Body of pancreas (tissue), 4 donors: ENCODE measurements at regions not wholly inside any gene's neighbourhood (a gene's known extent, or its start where the extent isn't known, plus 50 kb on each side); places are given as distances from the start of the nearest gene placed in this dataset.

Experiments used
- ATAC-seq: fragments of 150-250 bp; one replicate; pipeline ENCODE4 v1.9.1; 2016
- DNase-seq, 4 donors: peaks; one replicate each; pipeline ENCODE4 v3.0.0-alpha.2; 2019
- H3K27ac ChIP-seq, 4 donors: fragments of 200-600 bp; sonication (generic); 1 replicate in 3 of 4; 2 replicates in 1 of 4; pipeline versions ENCODE4 v1.5.1 to v1.6.1; 2016 to 2019; ENCODE audit warnings: mild to moderate bottlenecking in 1 of 4, mixed read lengths in 1 of 4, moderate library complexity in 1 of 4
- H3K27me3 ChIP-seq, 2 donors: fragments of 200-600 bp; sonication (generic); one replicate each; pipeline ENCODE4 v1.6.0; 2016; ENCODE audit warnings: mild to moderate bottlenecking in 1 of 2
- H3K36me3 ChIP-seq, 2 donors: fragments of 200-600 bp; sonication (generic); replicated peaks in 1 of 2; 2 replicates each; pipeline ENCODE4 v1.5.1; 2016; ENCODE audit warnings: low read depth in 2 of 2; ENCODE audit not compliant: insufficient read depth in 1 of 2
- H3K4me1 ChIP-seq: fragments of 200-600 bp; sonication (generic); one replicate; pipeline ENCODE4 v1.6.0; 2016
- H3K4me3 ChIP-seq, 2 donors: fragments of 200-600 bp; sonication (generic); 1 replicate in 1 of 2; 2 replicates in 1 of 2; pipeline ENCODE4 v1.5.1; 2016 to 2019
- H3K9me3 ChIP-seq, 3 donors: fragments of 200-600 bp; sonication (generic); 1 replicate in 2 of 3; 2 replicates in 1 of 3; pipeline ENCODE4 v1.5.1; 2016
- POLR2A ChIP-seq, 3 donors: fragments of 450-650 bp; IDR thresholded peaks; one replicate each; pipeline ENCODE4 v1.6.1; 2016; ENCODE audit warnings: antibody characterized with exemption in 3 of 3, mild to moderate bottlenecking in 2 of 3
- WGBS, 2 donors: methylation state at CpG; one replicate each; pipeline ENCODE4 v1.1.5; 2017; 5-methylcytosine and 5-hydroxymethylcytosine counted together
- intact Hi-C: fragments of 100-400 bp; cut with DNase I; formaldehyde crosslinking; loops from one replicate; pipeline ENCODE4 v1.15.1; 2023
- TF ChIP-seq, protein P1 (sequence below), 7 experiments: fragments of 450-650 bp in 4 of 7; fragments of 200-600 bp in 3 of 7; sonication (generic) in 3 of 7; IDR thresholded peaks; one replicate each; pipeline ENCODE4 v1.5.1; 2016 to 2019; ENCODE audit warnings: antibody characterized with exemption in 7 of 7

DNA sequence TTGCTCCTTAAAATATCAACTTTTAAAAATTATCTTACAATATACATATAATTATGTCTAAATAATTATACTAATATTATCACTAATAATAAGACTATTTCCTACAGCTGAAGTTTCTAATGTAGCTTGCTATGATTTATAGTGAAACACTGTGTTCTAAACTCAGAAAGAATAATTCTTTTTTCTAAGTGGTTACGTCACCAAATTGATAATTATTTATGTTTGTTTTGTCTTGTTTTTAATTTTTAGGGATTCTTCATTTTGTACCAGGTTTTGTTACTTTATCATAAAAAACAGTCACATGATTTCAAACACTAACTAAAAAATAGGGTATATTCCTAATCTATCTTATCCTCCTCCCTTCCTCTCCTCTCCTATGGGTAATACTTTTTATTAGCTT lies 662.1 kb downstream of the FRK start:
- TF ChIP-seq POLR2A (IDR thresholded peaks at IDR 0.05), result no peak
- TF ChIP-seq, protein P1, sequence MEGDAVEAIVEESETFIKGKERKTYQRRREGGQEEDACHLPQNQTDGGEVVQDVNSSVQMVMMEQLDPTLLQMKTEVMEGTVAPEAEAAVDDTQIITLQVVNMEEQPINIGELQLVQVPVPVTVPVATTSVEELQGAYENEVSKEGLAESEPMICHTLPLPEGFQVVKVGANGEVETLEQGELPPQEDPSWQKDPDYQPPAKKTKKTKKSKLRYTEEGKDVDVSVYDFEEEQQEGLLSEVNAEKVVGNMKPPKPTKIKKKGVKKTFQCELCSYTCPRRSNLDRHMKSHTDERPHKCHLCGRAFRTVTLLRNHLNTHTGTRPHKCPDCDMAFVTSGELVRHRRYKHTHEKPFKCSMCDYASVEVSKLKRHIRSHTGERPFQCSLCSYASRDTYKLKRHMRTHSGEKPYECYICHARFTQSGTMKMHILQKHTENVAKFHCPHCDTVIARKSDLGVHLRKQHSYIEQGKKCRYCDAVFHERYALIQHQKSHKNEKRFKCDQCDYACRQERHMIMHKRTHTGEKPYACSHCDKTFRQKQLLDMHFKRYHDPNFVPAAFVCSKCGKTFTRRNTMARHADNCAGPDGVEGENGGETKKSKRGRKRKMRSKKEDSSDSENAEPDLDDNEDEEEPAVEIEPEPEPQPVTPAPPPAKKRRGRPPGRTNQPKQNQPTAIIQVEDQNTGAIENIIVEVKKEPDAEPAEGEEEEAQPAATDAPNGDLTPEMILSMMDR (IDR thresholded peaks at IDR 0.05), result no peak
- WGBS, 2 donors, result 81% methylated on average over 1 of the region's 1 CpG
- Histone ChIP-seq H3K27me3 (no peaks in the 10 kb centered on the region), H3K27ac (no peak overlapping the region), H3K36me3 (no peaks in the 10 kb centered on the region), H3K4me1 (no peaks in the 10 kb centered on the region), H3K4me3 (no peak overlapping the region), H3K9me3 (no peaks in the 10 kb centered on the region)
- ATAC-seq (no peak), DNase-seq (no peak)
- intact Hi-C loops, result no loop called here

DNA sequence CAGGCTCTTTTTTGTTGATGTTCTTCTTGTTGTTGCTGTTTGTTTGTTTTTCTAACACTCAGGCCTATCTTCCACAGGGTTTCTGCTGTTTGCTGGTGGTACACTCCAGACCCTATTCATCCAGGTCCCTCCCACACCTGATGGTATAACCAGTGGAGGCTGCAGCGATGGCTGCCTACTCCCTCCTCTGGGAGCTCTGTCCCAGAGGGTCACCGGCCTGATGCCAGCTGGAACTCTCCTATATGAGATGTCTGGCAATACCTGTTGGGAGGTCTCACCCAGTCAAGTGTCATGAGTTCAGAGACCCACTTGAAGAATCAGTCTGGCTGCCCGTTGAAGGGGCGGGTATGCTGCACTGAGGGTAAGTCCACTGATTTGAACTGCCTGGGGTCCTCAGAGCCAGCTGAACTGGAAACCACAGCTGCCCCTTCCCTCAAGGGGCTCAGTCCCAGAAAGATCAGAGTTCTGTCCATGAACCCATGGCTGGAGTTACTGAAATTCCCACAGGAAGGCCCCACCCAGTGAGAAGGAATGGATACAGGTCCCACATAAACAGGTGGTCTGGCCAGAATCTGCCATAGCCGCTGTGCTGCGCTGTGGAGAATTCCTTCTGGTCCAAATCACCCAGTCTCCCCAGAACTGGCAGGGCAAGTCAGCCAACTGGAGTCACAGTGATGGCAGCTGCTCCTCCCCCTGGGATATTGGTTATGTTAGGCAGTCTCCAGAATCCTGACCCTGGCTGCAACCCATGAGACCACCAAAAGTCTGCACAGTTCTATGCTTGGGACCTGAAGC lies 664.4 kb downstream of the FRK start:
- Histone ChIP-seq H3K4me3 (no peak overlapping the region), H3K9me3 (no peaks in the 10 kb centered on the region), H3K27me3 (no peaks in the 10 kb centered on the region), H3K27ac (no peak overlapping the region), H3K4me1 (no peaks in the 10 kb centered on the region), H3K36me3 (no peaks in the 10 kb centered on the region)
- intact Hi-C loops, result no loop called here
- WGBS, 2 donors, result 85 to 93% methylated on average over 6 of the region's 6 CpGs
- no peak for TF ChIP-seq POLR2A (IDR thresholded peaks at IDR 0.05)
- TF ChIP-seq, protein P1 (IDR thresholded peaks at IDR 0.05), result no peak
- ATAC-seq, result no peak
- peak in 1 of 4 donors; percentile 9 for DNase-seq

DNA sequence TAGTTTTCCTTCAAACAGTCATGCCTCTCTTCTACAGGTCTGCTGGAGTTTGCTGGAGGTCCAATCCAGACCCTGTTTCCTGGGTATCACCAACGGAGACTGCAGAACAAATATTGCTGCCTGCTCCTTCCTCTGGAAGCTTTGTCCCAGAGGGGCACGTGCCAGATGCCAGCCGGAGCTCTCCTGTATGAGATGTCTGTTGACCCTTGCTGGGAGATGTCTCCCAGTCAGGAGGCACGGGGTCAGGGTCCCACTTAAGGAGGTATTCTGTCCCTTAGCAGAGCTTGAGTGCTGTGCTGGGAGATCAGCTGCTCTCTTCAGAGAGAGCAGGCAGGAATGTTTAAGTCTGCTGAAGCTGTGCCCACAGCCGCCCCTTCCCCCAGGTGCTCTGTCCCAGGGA lies 666.9 kb downstream of the FRK start:
- no peaks in the 10 kb centered on the region for H3K27me3 ChIP-seq

DNA sequence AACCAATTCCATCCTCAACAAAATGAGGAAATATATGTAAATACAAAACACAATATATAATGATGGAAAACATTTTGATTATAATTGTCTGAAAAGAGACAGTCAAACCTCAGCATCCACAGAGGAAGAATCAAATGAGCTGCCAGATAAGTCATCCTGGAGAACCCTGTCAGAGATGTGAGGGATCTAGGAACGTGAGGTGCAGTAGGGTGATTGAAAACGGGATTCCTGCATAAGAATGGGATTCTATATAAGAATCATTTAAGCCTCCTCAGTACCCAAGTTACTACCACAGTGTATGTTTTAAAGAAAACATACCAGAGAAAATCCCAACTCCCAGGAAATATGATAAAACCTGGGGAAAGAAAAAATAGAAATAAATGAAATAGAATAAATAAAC lies 690.5 kb downstream of the FRK start:
- ATAC-seq, result no peak
- WGBS, 2 donors, result 76 to 83% methylated on average over 2 of the region's 2 CpGs

More for the DNA sequence above, 666.9 kb downstream of the FRK start:
- intact Hi-C loops, result no loop called here
- Histone ChIP-seq H3K4me3 (no peak overlapping the region), H3K4me1 (no peaks in the 10 kb centered on the region), H3K9me3 (no peaks in the 10 kb centered on the region), H3K36me3 (no peaks in the 10 kb centered on the region), H3K27ac (no peak overlapping the region)
- ATAC-seq (no peak), DNase-seq (no peak)
- TF ChIP-seq, protein P1 (IDR thresholded peaks at IDR 0.05), result no peak
- no peak for TF ChIP-seq POLR2A (IDR thresholded peaks at IDR 0.05)
- 73 to 94% methylated on average over 5 of the region's 5 CpGs for WGBS, 2 donors

More for the DNA sequence above, 690.5 kb downstream of the FRK start:
- no peak for TF ChIP-seq POLR2A (IDR thresholded peaks at IDR 0.05)
- TF ChIP-seq, protein P1 (IDR thresholded peaks at IDR 0.05), result no peak
- Histone ChIP-seq H3K27ac (no peak overlapping the region), H3K36me3 (no peaks in the 10 kb centered on the region), H3K4me3 (no peak overlapping the region), H3K27me3 (no peaks in the 10 kb centered on the region), H3K4me1 (no peaks in the 10 kb centered on the region), H3K9me3 (no peaks in the 10 kb centered on the region)
- intact Hi-C loops, result no loop called here
- DNase-seq, result no peak
